Activated CD4-positive, alpha-beta T cell treated with anti-CD3 and anti-CD28 coated beads for 1 hour (primary cell): ENCODE measurements at regions not wholly inside any gene's neighbourhood (a gene's known extent, or its start where the extent isn't known, plus 50 kb on each side); places are given as distances from the start of the nearest gene placed in this dataset.
"Not testable (repeated sequence)": the region's sequence is repeated elsewhere in the genome, so short reads cannot be mapped to it uniquely, and the experiment has no call there.

ENCODE experiments used
- DNase-seq: peaks from one replicate; pipeline ENCODE4 v3.0.0-alpha.2; 2020

DNA sequence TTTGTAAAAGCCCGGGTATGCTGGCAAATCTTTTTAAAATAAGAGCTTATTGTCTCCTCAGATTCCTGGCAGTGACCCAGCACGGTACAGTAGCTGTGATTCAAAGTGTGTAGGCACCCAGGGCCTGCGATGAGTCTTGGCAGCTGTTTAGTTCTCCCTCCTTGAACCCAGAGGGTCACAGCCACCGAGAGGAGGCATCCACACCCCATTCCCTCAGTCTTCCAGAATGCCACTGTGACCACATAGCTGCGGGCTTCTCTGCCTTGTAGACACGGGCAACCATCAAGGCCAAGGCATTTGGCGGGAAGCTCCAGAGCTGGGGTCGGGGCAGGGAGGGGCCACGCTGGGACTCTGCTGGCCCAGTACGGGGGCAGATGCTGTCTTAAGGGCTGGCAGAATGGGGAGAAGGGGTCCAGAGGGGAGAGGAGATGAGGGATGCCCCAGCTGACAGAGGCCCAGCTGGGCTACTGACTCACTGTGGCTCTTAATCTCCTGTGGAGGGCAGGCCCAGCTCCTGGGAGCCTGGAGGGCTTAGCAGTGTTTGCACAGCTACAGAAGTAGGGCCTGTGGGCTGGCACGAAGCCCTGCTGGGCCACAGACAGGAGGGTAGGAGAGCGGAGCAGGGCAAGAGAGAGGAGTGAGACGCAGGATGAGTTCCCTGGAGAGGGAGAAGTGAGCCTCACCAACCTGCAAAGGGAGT, 68.8 kb upstream of the DLG1 start:
- DNase-seq, result no peak

DNA sequence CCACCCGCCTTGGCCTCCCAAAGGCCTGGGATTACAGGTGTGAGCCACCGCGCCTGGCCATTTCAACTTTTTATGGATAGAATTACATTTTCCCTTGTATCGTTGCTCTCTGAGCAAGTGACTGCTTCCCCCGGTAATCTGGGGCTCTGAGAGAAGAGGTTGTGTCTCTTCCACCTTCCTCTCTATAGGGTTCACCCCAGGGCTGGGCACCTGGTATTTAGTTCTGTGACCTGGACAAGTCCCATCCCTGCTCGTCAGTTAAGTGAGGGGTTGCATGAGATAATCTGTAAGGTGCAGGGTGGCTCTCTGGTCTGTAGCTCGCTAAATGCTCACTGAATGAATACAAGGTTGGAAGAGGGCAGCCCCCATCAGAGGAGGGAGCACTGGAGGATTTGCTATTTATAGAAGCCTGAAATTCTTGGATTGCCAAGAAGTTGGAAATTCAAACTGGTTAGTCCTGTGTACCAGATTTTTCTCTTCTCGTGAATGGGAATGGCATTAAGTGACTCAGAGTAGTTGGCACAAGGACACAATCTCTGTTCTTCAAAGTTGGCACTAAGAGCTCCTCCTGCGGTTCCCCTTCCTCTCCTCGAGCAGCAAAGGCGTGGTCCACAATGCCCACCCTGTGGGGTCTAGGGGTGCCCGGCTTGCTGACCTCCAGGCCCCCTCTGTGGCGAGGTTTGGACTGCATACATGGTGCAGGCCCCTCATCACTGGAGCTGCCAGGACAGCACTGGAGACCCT, 68.1 kb upstream of the DLG1 start:
- DNase-seq, result no peak

DNA sequence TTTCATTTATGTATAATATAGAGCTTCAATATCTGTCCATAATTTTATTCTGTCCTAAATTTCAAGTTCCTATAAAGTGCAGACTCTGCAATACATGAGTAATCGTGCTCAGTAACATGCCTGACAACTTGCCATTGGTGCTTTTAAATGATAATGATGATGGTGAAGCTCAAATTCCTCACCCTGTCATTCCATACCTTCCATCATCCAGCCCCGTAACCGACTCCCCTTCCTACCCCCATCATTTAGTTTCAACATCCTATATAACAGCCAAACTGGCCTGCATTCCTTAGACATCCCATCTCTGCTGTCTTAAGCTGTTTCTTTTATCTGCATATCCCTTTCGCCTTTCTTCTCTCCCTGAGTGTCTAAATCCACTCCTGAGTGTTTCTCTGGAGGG, 67.2 kb upstream of the DLG1 start:
- DNase-seq, result no peak

GRCh38 chr3:197364410-197365071, 66.1 kb upstream of the DLG1 start:
- DNase-seq, result no peak

DNA sequence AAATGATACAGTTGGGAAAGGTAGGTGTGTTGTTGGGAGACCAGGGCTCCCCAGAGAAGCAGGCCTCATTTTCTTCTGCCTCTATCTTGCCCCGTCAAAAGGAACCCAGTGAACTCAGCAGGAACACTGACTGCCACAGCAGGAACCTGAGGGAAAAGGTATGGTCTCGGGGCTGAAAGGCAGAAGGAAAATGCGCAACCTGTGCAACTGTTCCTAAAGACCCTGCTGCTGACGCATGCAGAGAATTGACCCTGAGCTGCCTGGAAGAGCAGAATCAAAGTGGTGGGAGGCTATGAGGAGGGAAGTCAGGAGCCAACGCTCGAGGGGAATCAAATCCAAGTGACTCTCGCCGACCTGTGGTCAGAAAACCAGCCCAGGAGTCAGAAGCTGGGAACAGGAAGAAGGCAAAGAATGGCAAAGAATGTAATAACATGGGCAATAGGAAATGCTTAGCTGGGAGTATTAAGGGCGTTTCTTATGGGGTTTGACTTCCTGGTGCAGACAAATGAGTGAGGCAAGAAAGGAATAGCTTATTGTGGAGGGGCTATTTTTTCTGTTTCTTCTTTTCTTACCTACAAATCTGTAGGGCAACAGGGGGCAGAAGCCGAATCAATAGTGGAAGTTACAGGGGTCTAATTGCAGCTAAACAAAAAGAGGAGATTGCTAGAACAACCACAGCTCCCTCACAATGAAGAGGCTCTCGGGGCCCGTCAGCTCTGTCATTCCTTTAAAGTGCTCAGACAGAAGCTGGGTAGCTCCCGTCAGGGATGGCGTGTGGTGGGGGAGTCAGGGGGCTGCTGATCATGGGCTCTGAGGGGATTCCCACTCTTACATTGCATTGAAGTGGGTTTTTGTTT, 65.4 kb upstream of the DLG1 start:
- DNase-seq, result no peak

- DNase-seq, result no peak
Observed at GRCh38 chr3:197362081-197362480, 63.7 kb upstream of the DLG1 start.

- not testable (repeated sequence) for DNase-seq
Observed at GRCh38 chr3:197360095-197360494, 61.7 kb upstream of the DLG1 start.

- not testable (repeated sequence) for DNase-seq
Observed at GRCh38 chr3:197359476-197359875, 61.1 kb upstream of the DLG1 start.

DNA sequence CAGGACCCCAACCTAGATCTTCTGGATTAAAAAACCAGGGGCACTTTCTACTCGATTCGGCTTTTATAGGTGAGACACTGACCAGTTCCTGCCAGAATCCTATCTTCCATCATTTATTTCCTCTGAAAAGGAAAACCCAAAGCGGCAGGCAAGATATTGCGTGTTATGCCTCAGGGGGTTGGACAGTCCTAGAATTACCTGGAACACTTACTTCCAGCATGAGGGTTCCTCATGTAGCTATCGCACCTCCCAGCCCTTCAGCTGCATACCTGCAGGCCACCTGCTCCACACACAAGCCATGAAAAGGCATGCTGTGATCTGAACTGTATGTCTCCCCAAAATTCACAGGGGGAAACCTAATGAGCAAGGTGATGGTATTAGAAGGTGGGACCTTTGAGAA, 58.3 kb upstream of the DLG1 start:
- DNase-seq, result no peak

- no peak for DNase-seq
Observed at GRCh38 chr3:197356275-197356674, 57.9 kb upstream of the DLG1 start.

GRCh38 chr3:197355713-197356112, 57.3 kb upstream of the DLG1 start:
- no peak for DNase-seq

GRCh38 chr3:197354568-197355001, 56.2 kb upstream of the DLG1 start:
- no peak for DNase-seq

DNA sequence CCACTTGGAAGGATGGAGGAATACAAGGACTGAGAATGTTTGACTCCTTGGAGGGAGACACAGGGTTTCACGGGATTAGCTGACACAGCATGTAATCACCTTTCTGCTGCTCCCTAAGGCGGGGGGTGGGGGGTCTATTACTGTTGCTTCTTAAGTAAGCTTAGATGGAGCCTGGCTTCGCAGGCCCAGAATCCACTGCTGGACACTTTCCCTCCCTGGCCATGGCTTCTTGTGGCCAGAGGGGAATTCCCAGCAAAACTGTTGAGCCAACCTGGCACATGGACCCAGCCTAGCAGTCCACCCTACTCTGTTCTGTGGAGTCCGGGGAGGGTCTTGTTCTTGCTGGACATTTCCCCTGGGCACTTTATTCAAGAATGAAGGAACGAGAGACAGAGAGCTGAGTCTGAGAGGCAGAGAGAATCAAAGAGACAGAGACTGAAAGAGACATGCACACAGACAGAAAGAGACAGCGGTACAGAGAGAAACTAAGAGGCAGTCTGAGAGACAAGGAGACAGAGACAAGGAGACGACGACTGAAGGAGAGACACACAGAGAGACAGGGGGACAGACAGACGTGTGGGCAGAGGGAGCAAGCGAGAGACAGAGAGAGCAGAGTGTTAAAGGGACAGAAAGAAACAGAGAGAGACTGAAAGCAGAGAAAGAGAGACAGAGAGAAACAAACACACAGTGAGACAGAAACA, 55.6 kb upstream of the DLG1 start:
- no peak for DNase-seq

GRCh38 chr3:197353001-197353866, 54.8 kb upstream of the DLG1 start:
- no peak for DNase-seq

DNA sequence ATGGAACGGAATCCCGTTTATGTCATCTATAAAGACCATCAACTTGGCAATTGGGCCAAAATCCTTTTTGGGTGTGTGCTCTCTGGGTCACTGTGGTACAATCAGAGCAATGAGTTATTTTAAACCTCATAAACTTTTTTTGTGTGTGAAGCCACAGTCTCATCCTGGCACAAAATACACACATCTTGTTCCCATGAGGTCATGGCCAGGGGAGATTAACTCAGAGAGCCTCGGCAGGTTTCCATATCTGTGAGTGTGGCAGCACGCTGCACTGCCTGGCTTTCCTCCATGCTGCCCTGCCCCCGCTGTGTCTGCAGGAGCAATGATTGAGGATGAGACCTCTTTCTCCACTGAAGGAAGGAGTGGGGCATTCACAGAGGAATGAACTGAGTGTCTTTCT, 54.0 kb upstream of the DLG1 start:
- DNase-seq, result no peak

DNA sequence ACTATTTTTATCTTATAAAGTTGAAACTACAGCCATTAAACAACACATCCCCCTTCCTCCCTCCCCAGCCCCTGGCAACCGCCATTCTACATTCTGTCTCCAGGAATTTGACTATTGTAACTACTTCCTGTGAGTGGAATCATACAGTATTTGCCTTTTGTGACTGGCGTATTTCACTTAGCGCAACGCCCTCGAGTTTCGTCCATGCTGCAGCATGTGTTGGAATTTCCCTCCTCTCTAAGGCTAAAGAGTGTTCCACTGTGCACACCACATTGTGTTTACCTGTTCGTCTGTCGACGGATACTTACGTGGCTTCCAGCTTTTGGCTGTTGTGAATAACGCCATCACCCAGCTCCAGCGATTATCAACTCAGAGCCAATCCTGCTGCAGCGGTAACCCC, 52.0 kb upstream of the DLG1 start:
- no peak for DNase-seq

- no peak for DNase-seq
Observed at GRCh38 chr3:197349368-197349767, 51.0 kb upstream of the DLG1 start.
